H9 (cell line): ENCODE measurements at regions not wholly inside any gene's neighbourhood (a gene's known extent, or its start where the extent isn't known, plus 50 kb on each side); places are given as distances from the start of the nearest gene placed in this dataset.

Source experiments
- DNase-seq: peaks from one replicate; pipeline ENCODE4 v3.0.0-alpha.2; 2017
- H2AFZ ChIP-seq: one replicate; pipeline ENCODE4 v1.6.1; 2013; ENCODE audit warnings: mild to moderate bottlenecking, low read length, control low read depth, moderate library complexity
- H2AK5ac ChIP-seq: 2 replicates; pipeline ENCODE4 v1.6.1; 2013; ENCODE audit warnings: low read length, control low read depth, mixed read lengths; ENCODE audit not compliant: insufficient read length
- H2BK120ac ChIP-seq: one replicate; pipeline ENCODE4 v1.6.1; 2013; ENCODE audit warnings: low read depth, mild to moderate bottlenecking, low read length, control low read depth, inconsistent platforms; ENCODE audit not compliant: poor library complexity, severe bottlenecking
- H2BK12ac ChIP-seq: 2 replicates; pipeline ENCODE4 v1.6.1; 2013; ENCODE audit warnings: low read length, control low read depth, mixed read lengths, low read depth; ENCODE audit not compliant: insufficient read length
- H2BK15ac ChIP-seq: 2 replicates; pipeline ENCODE4 v1.6.1; 2013; ENCODE audit warnings: low read depth, low read length, control low read depth
- H2BK20ac ChIP-seq: one replicate; pipeline ENCODE4 v1.6.1; 2013; ENCODE audit warnings: low read depth, mild to moderate bottlenecking, low read length, control low read depth, inconsistent platforms; ENCODE audit not compliant: poor library complexity, severe bottlenecking
- H2BK5ac ChIP-seq: 2 replicates; pipeline ENCODE4 v1.6.1; 2013; ENCODE audit warnings: low read length, control low read depth, mixed read lengths; ENCODE audit not compliant: insufficient read length
- H3K14ac ChIP-seq: 2 replicates; pipeline ENCODE4 v1.6.1; 2013; ENCODE audit warnings: low read length, control low read depth; ENCODE audit not compliant: insufficient read depth
- H3K18ac ChIP-seq: 2 replicates; pipeline ENCODE4 v1.6.1; 2013; ENCODE audit warnings: low read depth, mild to moderate bottlenecking, mixed read lengths, low read length, control low read depth; ENCODE audit not compliant: insufficient read length
- H3K23ac ChIP-seq: 2 replicates; pipeline ENCODE4 v1.6.1; 2013; ENCODE audit warnings: low read length, control low read depth, mixed read lengths, low read depth; ENCODE audit not compliant: insufficient read length
- H3K23me2 ChIP-seq: 2 replicates; pipeline ENCODE4 v1.6.1; 2013; ENCODE audit warnings: low read depth, mild to moderate bottlenecking, mixed read lengths, low read length, control low read depth; ENCODE audit not compliant: insufficient read length, poor library complexity, severe bottlenecking
- H3K27ac ChIP-seq: 2 replicates; pipeline ENCODE4 v1.5.1; 2013; ENCODE audit warnings: low read length, control low read depth, mixed read lengths, low read depth; ENCODE audit not compliant: insufficient read length
- H3K27me3 ChIP-seq: 2 replicates; pipeline ENCODE4 v1.6.1; 2013; ENCODE audit warnings: low read length, control low read depth, inconsistent platforms; ENCODE audit not compliant: insufficient read depth
- H3K4ac ChIP-seq: 2 replicates; pipeline ENCODE4 v1.6.1; 2013; ENCODE audit warnings: low read depth, mild to moderate bottlenecking, control low read depth, inconsistent platforms, low read length, moderate library complexity
- H3K4me1 ChIP-seq: 2 replicates; pipeline ENCODE4 v1.6.1; 2013; ENCODE audit warnings: low read length, control low read depth, inconsistent platforms; ENCODE audit not compliant: insufficient read depth
- H3K4me2 ChIP-seq: 2 replicates; pipeline ENCODE4 v1.6.1; 2013; ENCODE audit warnings: low read length, control low read depth, mixed read lengths; ENCODE audit not compliant: insufficient read length, insufficient read depth
- H3K56ac ChIP-seq: 2 replicates; pipeline ENCODE4 v1.6.1; 2013; ENCODE audit warnings: low read depth, mild to moderate bottlenecking, mixed read lengths, low read length, control low read depth; ENCODE audit not compliant: insufficient read length
- H3K79me1 ChIP-seq: 2 replicates; pipeline ENCODE4 v1.6.1; 2013; ENCODE audit warnings: low read depth, mild to moderate bottlenecking, moderate library complexity, low read length, control low read depth, inconsistent platforms; ENCODE audit not compliant: insufficient read depth, poor library complexity, severe bottlenecking
- H3K79me2 ChIP-seq: 2 replicates; pipeline ENCODE4 v1.6.1; 2013; ENCODE audit warnings: low read length, control low read depth, inconsistent platforms; ENCODE audit not compliant: insufficient read depth
- H3K9ac ChIP-seq: 2 replicates; pipeline ENCODE4 v1.6.1; 2013; ENCODE audit warnings: low read length, control low read depth, mixed read lengths; ENCODE audit not compliant: insufficient read length; ENCODE audit errors: extremely low read depth
- H3K9me3 ChIP-seq: one replicate; pipeline ENCODE4 v1.6.1; 2013; ENCODE audit warnings: low read depth, low read length, inconsistent platforms; ENCODE audit not compliant: control insufficient read depth
- H3T11ph ChIP-seq: one replicate; pipeline ENCODE4 v1.6.1; 2013; ENCODE audit warnings: mild to moderate bottlenecking, low read length, control low read depth, inconsistent platforms
- H4K20me1 ChIP-seq: one replicate; pipeline ENCODE4 v1.6.1; 2013; ENCODE audit not compliant: control insufficient read depth, insufficient read length, insufficient read depth
- H4K5ac ChIP-seq: 2 replicates; pipeline ENCODE4 v1.6.1; 2013; ENCODE audit warnings: low read depth, mild to moderate bottlenecking, mixed read lengths, low read length, control low read depth; ENCODE audit not compliant: insufficient read length
- H4K8ac ChIP-seq: replicated peaks from 2 replicates; pipeline ENCODE4 v1.6.1; 2013; ENCODE audit warnings: low read length, control low read depth, mixed read lengths, low read depth; ENCODE audit not compliant: insufficient read length
- H4K91ac ChIP-seq: 2 replicates; pipeline ENCODE4 v1.6.1; 2013; ENCODE audit warnings: low read depth, mild to moderate bottlenecking, moderate library complexity, mixed read lengths, low read length, control low read depth; ENCODE audit not compliant: insufficient read length
- H3K27ac Mint-ChIP-seq, 3 experiments: 2 replicates in 2 of 3; 3 replicates in 1 of 3; pipeline ENCODE4 v1.8.0; 2020 to 2021; ENCODE audit warnings: mixed read lengths in 3 of 3, mild to moderate bottlenecking in 1 of 3, moderate library complexity in 1 of 3
- H3K27me3 Mint-ChIP-seq: 2 replicates; pipeline ENCODE4 v1.8.0; 2021; ENCODE audit warnings: low read depth, mild to moderate bottlenecking, moderate library complexity, mixed read lengths
- H3K36me3 Mint-ChIP-seq, 3 experiments: 2 replicates in 2 of 3; 3 replicates in 1 of 3; pipeline ENCODE4 v1.8.0; 2020 to 2021; ENCODE audit warnings: low read depth in 3 of 3, mixed read lengths in 3 of 3; ENCODE audit not compliant: insufficient read depth in 1 of 3
- H3K4me1 Mint-ChIP-seq, 2 experiments: 2 replicates each; pipeline ENCODE4 v1.8.0; 2020; ENCODE audit warnings: mixed read lengths in 2 of 2
- H3K4me3 Mint-ChIP-seq, 2 experiments: 2 replicates in 1 of 2; 3 replicates in 1 of 2; pipeline ENCODE4 v1.8.0; 2020 to 2021; ENCODE audit warnings: mild to moderate bottlenecking in 2 of 2, mixed read lengths in 2 of 2, moderate library complexity in 1 of 2
- H3K9me3 Mint-ChIP-seq, 2 experiments: 2 replicates in 1 of 2; 3 replicates in 1 of 2; pipeline ENCODE4 v1.8.0; 2020; ENCODE audit warnings: mild to moderate bottlenecking in 2 of 2, mixed read lengths in 2 of 2, moderate library complexity in 1 of 2
- WGBS: extraction: QIAGEN DNeasy Blood & Tissue Kit; methylation state at CpG from one replicate; pipeline ENCODE4 v1.1.7; 2013; ENCODE audit warnings: missing lambda C conversion rate, low lambda C conversion rate, mixed read lengths; ENCODE audit not compliant: insufficient read length; ENCODE audit errors: extremely low coverage; 5-methylcytosine and 5-hydroxymethylcytosine counted together
- TF ChIP-seq, protein P1 (sequence below): fragments of 200-600 bp; sonication (generic); conservative IDR thresholded peaks from 3 replicates; pipeline ENCODE4 v1.8.0; 2021; ENCODE audit warnings: antibody characterized with exemption, mild to moderate bottlenecking

GRCh38 chr11:116172156-116172555 lies 600.6 kb downstream of the BUD13 start:
- H3K18ac ChIP-seq = no peak overlapping the region
- no peak overlapping the region for H3K4ac ChIP-seq
- no peaks in the 10 kb centered on the region for H3K23me2 ChIP-seq
- Mint-ChIP-seq H3K27me3 (peaks cover 2% of the 10 kb centered on the region; the same call in 1 of the 2 replicates), H3K27ac (no peak overlapping the region), H3K9me3 (no peaks in the 10 kb centered on the region), H3K4me3 (no peak overlapping the region), H3K4me1 (peaks cover 33 to 41% of the 10 kb centered on the region in 2 experiments), H3K36me3 (no peaks in the 10 kb centered on the region)
- no peak overlapping the region for H4K8ac ChIP-seq
- H3K4me2 ChIP-seq = no peak overlapping the region
- H2BK15ac ChIP-seq = no peak overlapping the region
- no peak overlapping the region for H2BK20ac ChIP-seq
- H3K23ac ChIP-seq = no peak overlapping the region
- TF ChIP-seq, protein P1, sequence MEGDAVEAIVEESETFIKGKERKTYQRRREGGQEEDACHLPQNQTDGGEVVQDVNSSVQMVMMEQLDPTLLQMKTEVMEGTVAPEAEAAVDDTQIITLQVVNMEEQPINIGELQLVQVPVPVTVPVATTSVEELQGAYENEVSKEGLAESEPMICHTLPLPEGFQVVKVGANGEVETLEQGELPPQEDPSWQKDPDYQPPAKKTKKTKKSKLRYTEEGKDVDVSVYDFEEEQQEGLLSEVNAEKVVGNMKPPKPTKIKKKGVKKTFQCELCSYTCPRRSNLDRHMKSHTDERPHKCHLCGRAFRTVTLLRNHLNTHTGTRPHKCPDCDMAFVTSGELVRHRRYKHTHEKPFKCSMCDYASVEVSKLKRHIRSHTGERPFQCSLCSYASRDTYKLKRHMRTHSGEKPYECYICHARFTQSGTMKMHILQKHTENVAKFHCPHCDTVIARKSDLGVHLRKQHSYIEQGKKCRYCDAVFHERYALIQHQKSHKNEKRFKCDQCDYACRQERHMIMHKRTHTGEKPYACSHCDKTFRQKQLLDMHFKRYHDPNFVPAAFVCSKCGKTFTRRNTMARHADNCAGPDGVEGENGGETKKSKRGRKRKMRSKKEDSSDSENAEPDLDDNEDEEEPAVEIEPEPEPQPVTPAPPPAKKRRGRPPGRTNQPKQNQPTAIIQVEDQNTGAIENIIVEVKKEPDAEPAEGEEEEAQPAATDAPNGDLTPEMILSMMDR = no peak
- H3K4me1 ChIP-seq = no peaks in the 10 kb centered on the region; the same call in 1 of the 2 replicates
- H3K9ac ChIP-seq = no peak overlapping the region
- no peaks in the 10 kb centered on the region for H3K9me3 ChIP-seq
- H2BK120ac ChIP-seq = no peak overlapping the region
- H3K27me3 ChIP-seq = no peaks in the 10 kb centered on the region; the same call in 1 of the 2 replicates
- DNase-seq = no peak
- H4K91ac ChIP-seq = no peak overlapping the region
- no peak overlapping the region for H2AK5ac ChIP-seq
- no peak overlapping the region for H3T11ph ChIP-seq
- no peak overlapping the region; the same call in 1 of the 2 replicates for H3K14ac ChIP-seq
- H2BK12ac ChIP-seq = no peak overlapping the region
- no peak overlapping the region for H3K56ac ChIP-seq
- no peak overlapping the region for H2AFZ ChIP-seq
- no CpG with 5 or more reads among the region's 3 CpGs for WGBS
- H3K79me1 ChIP-seq = no peaks in the 10 kb centered on the region
- H3K27ac ChIP-seq = no peak overlapping the region
- no peak overlapping the region for H2BK5ac ChIP-seq
- H4K5ac ChIP-seq = no peak overlapping the region
- H4K20me1 ChIP-seq = no peaks in the 10 kb centered on the region
- no peaks in the 10 kb centered on the region for H3K79me2 ChIP-seq
